Bronchial epithelial cell (primary cell): ENCODE measurements at regions not wholly inside any gene's neighbourhood (a gene's known extent, or its start where the extent isn't known, plus 50 kb on each side); places are given as distances from the start of the nearest gene placed in this dataset.
A peak's percentile ranks its signal among the peaks of the same experiment; 100 is the strongest.

Source experiments
- DNase-seq: peaks from one replicate; pipeline ENCODE4 v3.0.0-alpha.2; 2010; ENCODE audit warnings: low read depth
- FAIRE-seq: peaks from 2 replicates; lab custom pipeline; 2011; peaks lifted over from hg19 to GRCh38; lab: Jason Lieb, UNC
- H3K27me3 ChIP-seq: 2 replicates; pipeline ENCODE4 v1.5.1; 2011; ENCODE audit warnings: low read length; ENCODE audit not compliant: control insufficient read depth, insufficient read depth
- H3K36me3 ChIP-seq: 2 replicates; pipeline ENCODE4 v1.5.1; 2011; ENCODE audit warnings: low read length; ENCODE audit not compliant: control insufficient read depth, insufficient read depth
- H3K4me3 ChIP-seq: 2 replicates; pipeline ENCODE4 v1.5.1; 2011; ENCODE audit warnings: mild to moderate bottlenecking, low read depth, low read length, control low read depth
- TF ChIP-seq, protein P1 (sequence below): IDR thresholded peaks from 2 replicates; pipeline ENCODE4 v1.5.1; 2011; ENCODE audit warnings: mild to moderate bottlenecking, moderate library complexity, low read length, control low read depth, inconsistent platforms; ENCODE audit not compliant: insufficient read depth, severe bottlenecking

DNA sequence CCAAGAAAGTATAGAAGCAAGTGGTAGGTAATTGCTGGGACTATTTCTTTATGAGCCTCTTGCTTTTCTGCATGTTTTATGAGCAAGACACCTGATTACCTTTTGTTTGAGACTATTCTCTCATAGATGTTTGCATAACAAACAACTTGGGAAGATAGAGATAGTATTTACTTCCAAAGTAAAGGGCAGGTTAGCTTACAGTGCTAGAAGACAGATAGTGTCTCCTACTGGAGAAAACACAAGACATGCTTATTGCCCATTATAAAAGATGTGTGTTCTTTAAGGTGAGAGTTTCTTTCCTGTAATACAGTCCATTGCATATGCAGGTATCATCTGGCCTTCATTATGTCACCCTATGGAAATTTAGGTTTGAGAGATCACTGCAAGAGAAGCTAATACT is 174.2 kb upstream of the FUT9 start:
- Histone ChIP-seq H3K4me3 (no peak overlapping the region), H3K27me3 (no peaks in the 10 kb centered on the region), H3K36me3 (no peaks in the 10 kb centered on the region)
- no peak for FAIRE-seq
- TF ChIP-seq, protein P1, sequence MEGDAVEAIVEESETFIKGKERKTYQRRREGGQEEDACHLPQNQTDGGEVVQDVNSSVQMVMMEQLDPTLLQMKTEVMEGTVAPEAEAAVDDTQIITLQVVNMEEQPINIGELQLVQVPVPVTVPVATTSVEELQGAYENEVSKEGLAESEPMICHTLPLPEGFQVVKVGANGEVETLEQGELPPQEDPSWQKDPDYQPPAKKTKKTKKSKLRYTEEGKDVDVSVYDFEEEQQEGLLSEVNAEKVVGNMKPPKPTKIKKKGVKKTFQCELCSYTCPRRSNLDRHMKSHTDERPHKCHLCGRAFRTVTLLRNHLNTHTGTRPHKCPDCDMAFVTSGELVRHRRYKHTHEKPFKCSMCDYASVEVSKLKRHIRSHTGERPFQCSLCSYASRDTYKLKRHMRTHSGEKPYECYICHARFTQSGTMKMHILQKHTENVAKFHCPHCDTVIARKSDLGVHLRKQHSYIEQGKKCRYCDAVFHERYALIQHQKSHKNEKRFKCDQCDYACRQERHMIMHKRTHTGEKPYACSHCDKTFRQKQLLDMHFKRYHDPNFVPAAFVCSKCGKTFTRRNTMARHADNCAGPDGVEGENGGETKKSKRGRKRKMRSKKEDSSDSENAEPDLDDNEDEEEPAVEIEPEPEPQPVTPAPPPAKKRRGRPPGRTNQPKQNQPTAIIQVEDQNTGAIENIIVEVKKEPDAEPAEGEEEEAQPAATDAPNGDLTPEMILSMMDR: no peak
- DNase-seq: no peak

DNA sequence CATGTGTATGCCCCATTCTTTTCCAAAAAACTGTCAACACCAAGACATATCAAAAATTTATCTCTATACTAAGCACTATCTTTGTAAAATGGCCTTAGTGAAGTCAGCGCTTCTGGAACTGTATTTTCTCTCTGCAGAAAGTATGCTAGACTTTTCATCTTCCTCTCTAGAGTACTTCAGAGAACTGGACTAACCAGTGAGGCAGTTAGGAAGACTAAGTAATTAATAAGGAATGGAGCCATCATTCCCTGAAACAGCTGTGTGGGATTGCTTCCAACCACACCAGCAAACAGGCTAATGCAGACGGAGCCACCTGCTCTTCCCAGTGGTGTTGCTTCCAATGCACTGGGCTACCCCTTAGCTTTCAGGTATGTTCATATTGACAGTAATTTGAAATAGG is 169.1 kb upstream of the FUT9 start:
- FAIRE-seq: no peak
- TF ChIP-seq, protein P1: no peak
- no peaks in the 10 kb centered on the region for H3K27me3 ChIP-seq
- DNase-seq: no peak
- H3K36me3 ChIP-seq: no peaks in the 10 kb centered on the region
- no peak overlapping the region for H3K4me3 ChIP-seq

DNA sequence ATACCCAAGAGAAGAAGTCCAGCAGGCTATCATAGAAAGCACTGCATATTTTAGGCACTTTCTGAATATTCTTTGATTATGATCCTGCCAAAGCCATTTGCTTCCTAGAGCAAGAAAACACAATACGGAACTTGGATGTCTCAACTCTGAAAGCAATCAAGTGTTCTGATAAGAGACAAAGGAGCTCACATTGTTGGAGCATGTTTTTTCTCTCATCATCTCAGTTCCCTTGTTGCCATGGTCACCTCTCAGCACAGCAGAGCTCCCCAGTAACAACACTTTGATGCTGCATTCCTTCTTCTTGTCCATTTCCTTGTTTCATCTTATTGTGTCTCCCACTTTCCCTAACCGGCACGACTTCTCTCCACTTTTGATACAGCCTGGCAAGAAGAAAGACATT is 168.7 kb upstream of the FUT9 start:
- TF ChIP-seq, protein P1: no peak
- H3K36me3 ChIP-seq: no peaks in the 10 kb centered on the region
- no peak for FAIRE-seq
- no peaks in the 10 kb centered on the region for H3K27me3 ChIP-seq
- H3K4me3 ChIP-seq: no peak overlapping the region
- DNase-seq: no peak

DNA sequence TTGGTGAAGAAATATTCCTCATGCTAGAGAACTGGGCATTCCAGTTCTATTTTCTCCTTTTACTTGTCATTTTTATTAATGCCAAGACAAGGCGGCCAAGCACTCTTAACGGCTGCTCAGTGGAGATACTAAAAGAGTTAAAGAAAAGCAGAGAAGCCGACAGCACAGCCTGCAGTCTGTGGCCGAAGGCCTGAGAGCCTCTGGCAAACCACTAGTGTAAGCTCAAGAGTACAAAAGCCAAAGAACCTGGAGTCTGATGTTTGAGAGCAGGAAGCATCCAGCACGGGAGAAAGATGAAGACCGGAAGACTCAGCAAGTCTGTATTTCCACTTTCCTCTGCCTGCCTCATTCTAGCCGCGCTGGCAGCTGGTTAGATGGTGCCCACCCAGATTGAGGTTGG is 167.1 kb upstream of the FUT9 start:
- no peak overlapping the region for H3K4me3 ChIP-seq
- no peaks in the 10 kb centered on the region for H3K36me3 ChIP-seq
- no peak for FAIRE-seq
- TF ChIP-seq, protein P1: no peak
- H3K27me3 ChIP-seq: no peaks in the 10 kb centered on the region
- DNase-seq: no peak

DNA sequence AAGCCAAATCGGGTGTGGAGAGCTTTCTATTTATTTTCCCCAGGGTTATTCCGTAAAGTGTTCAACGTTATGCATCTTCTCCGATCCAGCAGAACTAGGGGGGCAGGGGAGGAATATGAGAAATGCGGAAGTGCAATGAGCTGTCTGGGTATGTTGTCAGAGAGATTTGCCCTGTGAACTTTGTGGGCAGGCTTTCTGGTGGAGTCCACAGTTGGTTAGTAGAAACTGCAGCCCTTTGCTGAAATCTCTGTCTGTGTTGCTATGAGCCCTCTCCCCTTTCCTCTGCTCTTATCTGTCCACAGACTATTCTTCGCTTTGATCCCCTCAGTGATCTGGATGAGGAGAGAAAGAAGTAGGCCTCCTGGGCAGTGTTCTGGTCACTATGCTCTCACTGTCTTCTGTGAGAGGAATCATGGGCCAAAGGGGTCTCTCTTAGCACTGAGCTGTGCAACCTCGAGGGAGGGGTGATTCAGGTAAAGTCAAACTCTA is 158.9 kb upstream of the FUT9 start:
- H3K4me3 ChIP-seq: no peak overlapping the region
- no peaks in the 10 kb centered on the region for H3K36me3 ChIP-seq
- no peaks in the 10 kb centered on the region for H3K27me3 ChIP-seq
- no peak for DNase-seq
- no peak for FAIRE-seq
- TF ChIP-seq, protein P1: no peak

DNA sequence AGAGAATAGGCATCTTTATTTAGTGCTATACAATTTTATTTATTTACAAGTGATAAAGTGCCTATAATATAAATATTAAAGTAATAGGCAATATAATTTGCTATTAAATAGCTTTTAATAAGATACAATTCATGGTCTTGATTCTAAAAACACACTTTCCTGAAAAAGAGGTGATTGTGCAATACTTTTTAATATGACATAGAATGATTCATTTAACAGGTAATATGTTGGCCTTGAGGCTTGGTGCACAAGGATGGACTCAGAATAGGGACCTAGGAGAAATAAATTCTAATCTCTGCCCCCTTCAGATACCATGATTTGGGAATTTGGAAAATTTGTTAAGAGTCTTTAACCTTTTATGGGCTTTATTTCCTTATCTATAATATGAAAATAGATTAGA is 149.9 kb upstream of the FUT9 start:
- TF ChIP-seq, protein P1: no peak
- H3K4me3 ChIP-seq: no peak overlapping the region
- DNase-seq (peak; percentile 17), FAIRE-seq (no peak)
- H3K36me3 ChIP-seq: no peaks in the 10 kb centered on the region
- no peaks in the 10 kb centered on the region for H3K27me3 ChIP-seq
